GM12891 (cell line): ENCODE measurements at regions not wholly inside any gene's neighbourhood (a gene's known extent, or its start where the extent isn't known, plus 50 kb on each side); places are given as distances from the start of the nearest gene placed in this dataset.

ENCODE experiments used
- DNase-seq: peaks from one replicate; pipeline ENCODE4 v3.0.0; 2011; ENCODE audit warnings: low spot score; ENCODE audit not compliant: insufficient read length
- FAIRE-seq: peaks from 2 replicates; lab custom pipeline; 2011; peaks lifted over from hg19 to GRCh38; lab: Jason Lieb, UNC
- PAX5 ChIP-seq: IDR thresholded peaks from 2 replicates; pipeline ENCODE4 v1.6.1; 2011; ENCODE audit warnings: low read length, moderate library complexity, mild to moderate bottlenecking; ENCODE audit not compliant: insufficient read depth, severe bottlenecking
- POLR2A ChIP-seq: IDR thresholded peaks from 2 replicates; pipeline ENCODE4 v1.6.1; 2011; ENCODE audit warnings: low read depth, low read length, control low read depth
- POLR2AphosphoS5 ChIP-seq: IDR thresholded peaks from 2 replicates; pipeline ENCODE4 v1.6.1; 2011; ENCODE audit warnings: low read depth, low read length, control low read depth
- POU2F2 ChIP-seq: IDR thresholded peaks from 2 replicates; pipeline ENCODE4 v1.6.1; 2011; ENCODE audit warnings: low read depth, mild to moderate bottlenecking, control low read depth, low read length, moderate library complexity
- SPI1 ChIP-seq: IDR thresholded peaks from 2 replicates; pipeline ENCODE4 v1.6.1; 2011; ENCODE audit warnings: low read depth, low read length, control low read depth
- TAF1 ChIP-seq: IDR thresholded peaks from 2 replicates; pipeline ENCODE4 v1.6.1; 2011; ENCODE audit warnings: low read depth, low read length, control low read depth

DNA sequence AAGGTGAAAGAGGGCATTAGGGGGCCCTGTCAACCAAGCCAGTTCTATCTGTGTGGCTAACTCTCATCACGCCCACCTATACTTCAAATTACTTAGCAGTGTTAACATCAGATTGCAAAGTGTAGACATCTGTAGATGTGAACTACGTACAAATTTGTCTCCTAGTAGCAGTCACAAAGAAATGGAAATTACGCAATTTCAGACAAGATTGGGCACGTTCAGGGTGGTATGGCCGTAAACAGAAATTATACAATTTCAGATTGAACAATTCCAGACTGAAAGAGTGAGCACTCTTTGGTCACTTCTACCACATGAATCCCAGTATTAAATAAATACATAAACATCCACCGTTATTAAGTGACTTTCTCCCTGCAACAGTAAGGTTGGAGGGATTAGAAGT, 592.7 kb upstream of the PSMD7 start:
- DNase-seq (no peak), FAIRE-seq (no peak)
- TF ChIP-seq SPI1: no peak

GRCh38 chr16:73697336-73697735, 599.3 kb upstream of the PSMD7 start:
- DNase-seq (no peak), FAIRE-seq (no peak)
- TF ChIP-seq POLR2AphosphoS5: no peak
- TF ChIP-seq PAX5: no peak
- no peak for TF ChIP-seq POLR2A
- TF ChIP-seq TAF1: no peak
- no peak for TF ChIP-seq POU2F2
- no peak for TF ChIP-seq SPI1

GRCh38 chr16:73692861-73693260, 603.8 kb upstream of the PSMD7 start:
- FAIRE-seq (no peak), DNase-seq (no peak)
- TF ChIP-seq SPI1 (no peak), POLR2A (no peak), POLR2AphosphoS5 (no peak), POU2F2 (no peak), TAF1 (no peak), PAX5 (no peak)

- no peak for TF ChIP-seq POU2F2
- TF ChIP-seq SPI1: no peak
- TF ChIP-seq POLR2A: no peak
- TF ChIP-seq POLR2AphosphoS5: no peak
- TF ChIP-seq TAF1: no peak
- no peak for TF ChIP-seq PAX5
- no peak for FAIRE-seq
- DNase-seq: no peak
Observed at GRCh38 chr16:73683804-73684203, 612.8 kb upstream of the PSMD7 start.

DNA sequence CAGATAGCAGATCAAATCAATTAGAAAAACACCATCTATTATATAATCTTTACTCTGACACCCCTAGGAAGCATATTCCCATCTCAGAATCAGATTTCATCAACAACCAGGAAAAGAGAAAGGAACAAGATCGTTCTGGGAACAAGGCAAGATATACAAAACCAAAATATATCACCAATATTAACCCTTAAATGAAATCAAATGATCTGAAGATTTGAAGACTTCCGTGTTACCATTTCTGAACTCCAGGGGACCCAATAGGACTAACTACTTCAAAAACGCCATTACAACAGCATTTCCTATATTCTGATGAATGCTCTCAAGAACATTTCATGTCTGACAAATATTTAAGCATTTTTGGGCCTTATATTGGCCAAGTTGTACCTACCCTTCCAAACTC, 624.2 kb upstream of the ZFHX3 start:
- TF ChIP-seq TAF1: no peak
- no peak for TF ChIP-seq PAX5
- TF ChIP-seq SPI1: no peak
- no peak for TF ChIP-seq POLR2A
- no peak for TF ChIP-seq POU2F2
- TF ChIP-seq POLR2AphosphoS5: no peak
- FAIRE-seq (no peak), DNase-seq (no peak)

- FAIRE-seq (no peak), DNase-seq (no peak)
- TF ChIP-seq POLR2AphosphoS5 (no peak), POLR2A (no peak), TAF1 (no peak), PAX5 (no peak), POU2F2 (no peak), SPI1 (no peak)
Observed at GRCh38 chr16:73670836-73671820, 623.2 kb upstream of the ZFHX3 start.

GRCh38 chr16:73669535-73670274, 621.8 kb upstream of the ZFHX3 start:
- FAIRE-seq (no peak), DNase-seq (no peak)
- TF ChIP-seq SPI1 (no peak), POLR2A (no peak), POU2F2 (no peak), POLR2AphosphoS5 (no peak), PAX5 (no peak), TAF1 (no peak)

GRCh38 chr16:73663720-73664119, 615.8 kb upstream of the ZFHX3 start:
- DNase-seq (no peak), FAIRE-seq (no peak)
- no peak for TF ChIP-seq SPI1

DNA sequence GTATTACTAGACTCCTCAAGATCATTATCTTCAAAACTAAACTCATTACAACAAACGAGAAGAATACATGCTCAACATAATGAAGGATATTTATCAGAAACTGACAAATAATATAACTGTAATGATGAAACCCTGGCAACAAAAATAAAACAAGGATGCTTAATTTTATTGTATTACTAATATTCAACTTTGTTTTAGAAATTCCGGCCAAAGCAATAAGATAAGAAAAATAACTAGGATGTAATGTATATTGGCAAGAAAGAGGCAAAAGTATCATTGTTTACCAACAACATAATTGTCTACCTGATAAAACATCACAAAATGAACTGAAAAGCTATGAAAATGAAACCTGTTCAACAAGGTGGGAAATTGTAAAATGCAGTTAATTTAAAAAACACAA, 588.3 kb upstream of the ZFHX3 start:
- DNase-seq (no peak), FAIRE-seq (no peak)
- TF ChIP-seq POLR2AphosphoS5 (no peak), POLR2A (no peak), POU2F2 (no peak), TAF1 (no peak), PAX5 (no peak), SPI1 (no peak)

- DNase-seq: no peak
- no peak for FAIRE-seq
- TF ChIP-seq SPI1 (no peak), TAF1 (no peak), POU2F2 (no peak), POLR2AphosphoS5 (no peak), PAX5 (no peak), POLR2A (no peak)
Observed at GRCh38 chr16:73629011-73629410, 581.1 kb upstream of the ZFHX3 start.
